ENCODE measurements at regions not wholly inside any gene's neighbourhood (a gene's known extent, or its start where the extent isn't known, plus 50 kb on each side); places are given as distances from the start of the nearest gene placed in this dataset.
"Not testable (repeated sequence)": the region's sequence is repeated elsewhere in the genome, so short reads cannot be mapped to it uniquely, and the experiment has no call there.

- no peaks in the 10 kb centered on the region for H3K27me3 ChIP-seq (replicated peaks; ENCODE audit: insufficient read depth)
- peaks cover 6% of the 10 kb centered on the region for H3K9me3 ChIP-seq
- no peaks in the 10 kb centered on the region for H3K4me1 ChIP-seq (ENCODE audit: control insufficient read depth in 1 of 2, low read depth in 2 of 2)
- no peaks in the 10 kb centered on the region for H3K36me3 ChIP-seq
- DNase-seq (ENCODE audit: low spot score) (no peak), ATAC-seq (ENCODE audit: insufficient number of reproducible peaks, low FRiP score, low read depth) (no peak)
- no peak overlapping the region for H3K4me3 ChIP-seq
- H3K27ac ChIP-seq = no peak overlapping the region
- no peak for TF ChIP-seq CTCF (IDR thresholded peaks at IDR 0.05)
Observed at GRCh38 chr21:18826562-18826961, 423.0 kb upstream of the TMPRSS15 start.

- TF ChIP-seq CTCF (IDR thresholded peaks at IDR 0.05) = no peak
- H3K27me3 ChIP-seq (replicated peaks; ENCODE audit: insufficient read depth) = no peaks in the 10 kb centered on the region
- H3K27ac ChIP-seq = no peak overlapping the region
- H3K9me3 ChIP-seq = no peaks in the 10 kb centered on the region
- ATAC-seq (ENCODE audit: insufficient number of reproducible peaks, low FRiP score, low read depth) = no peak
- H3K4me1 ChIP-seq (ENCODE audit: control insufficient read depth in 1 of 2, low read depth in 2 of 2) = peaks cover 0 to 3% of the 10 kb centered on the region in 2 donors
- DNase-seq (ENCODE audit: low spot score) = no peak
- no peaks in the 10 kb centered on the region for H3K36me3 ChIP-seq
- no peak overlapping the region for H3K4me3 ChIP-seq
Observed at GRCh38 chr21:18831942-18832676, 428.5 kb upstream of the TMPRSS15 start.

- no peak for ATAC-seq (ENCODE audit: insufficient number of reproducible peaks, low FRiP score, low read depth)
- H3K36me3 ChIP-seq = no peaks in the 10 kb centered on the region
Observed at GRCh38 chr21:18832950-18833349, 429.4 kb upstream of the TMPRSS15 start.

GRCh38 chr21:18834121-18834520 is 430.5 kb upstream of the TMPRSS15 start:
- H3K9me3 ChIP-seq; H3K36me3 ChIP-seq; H3K4me3 ChIP-seq; DNase-seq (ENCODE audit: low spot score); H3K4me1 ChIP-seq (ENCODE audit: control insufficient read depth in 1 of 2, low read depth in 2 of 2); H3K27ac ChIP-seq; H3K27me3 ChIP-seq (replicated peaks; ENCODE audit: insufficient read depth); ATAC-seq (ENCODE audit: insufficient number of reproducible peaks, low FRiP score, low read depth): not testable (repeated sequence)

More at GRCh38 chr21:18832950-18833349, 429.4 kb upstream of the TMPRSS15 start:
- H3K27me3 ChIP-seq (replicated peaks; ENCODE audit: insufficient read depth) = no peaks in the 10 kb centered on the region
- no peak overlapping the region for H3K4me3 ChIP-seq
- no peaks in the 10 kb centered on the region for H3K9me3 ChIP-seq
- DNase-seq (ENCODE audit: low spot score) = no peak
- H3K27ac ChIP-seq = no peak overlapping the region
- H3K4me1 ChIP-seq (ENCODE audit: control insufficient read depth in 1 of 2, low read depth in 2 of 2) = peaks cover 0 to 3% of the 10 kb centered on the region in 2 donors
- no peak for TF ChIP-seq CTCF (IDR thresholded peaks at IDR 0.05)

GRCh38 chr21:18840239-18840638 is 436.7 kb upstream of the TMPRSS15 start:
- Histone ChIP-seq H3K4me3 (no peak overlapping the region), H3K4me1 (ENCODE audit: control insufficient read depth in 1 of 2, low read depth in 2 of 2) (no peaks in the 10 kb centered on the region), H3K36me3 (no peaks in the 10 kb centered on the region), H3K27me3 (replicated peaks; ENCODE audit: insufficient read depth) (no peaks in the 10 kb centered on the region), H3K9me3 (no peaks in the 10 kb centered on the region), H3K27ac (no peak overlapping the region)
- TF ChIP-seq CTCF (IDR thresholded peaks at IDR 0.05) = no peak
- DNase-seq (ENCODE audit: low spot score) = no peak
- ATAC-seq (ENCODE audit: insufficient number of reproducible peaks, low FRiP score, low read depth) = no peak

- not testable (repeated sequence) for H3K4me1 ChIP-seq (ENCODE audit: control insufficient read depth in 1 of 2, low read depth in 2 of 2); H3K4me3 ChIP-seq; H3K27me3 ChIP-seq (replicated peaks; ENCODE audit: insufficient read depth); H3K9me3 ChIP-seq; ATAC-seq (ENCODE audit: insufficient number of reproducible peaks, low FRiP score, low read depth); H3K27ac ChIP-seq; H3K36me3 ChIP-seq; DNase-seq (ENCODE audit: low spot score)
Observed at GRCh38 chr21:18857606-18858005, 454.0 kb upstream of the TMPRSS15 start.
